Stimulated activated CD8-positive, alpha-beta memory T cell treated with anti-CD3 and anti-CD28 coated beads, Interleukin-2, amount 100 ng/mL, for 1 hour (primary cell): ENCODE measurements at regions not wholly inside any gene's neighbourhood (a gene's known extent, or its start where the extent isn't known, plus 50 kb on each side); places are given as distances from the start of the nearest gene placed in this dataset.

Source experiments
- DNase-seq, 2 donors: peaks; one replicate each; pipeline ENCODE4 v3.0.0-alpha.2; 2020; ENCODE audit warnings: low read depth in 2 of 2

GRCh38 chr21:28356422-28356821 is 636.3 kb downstream of the LTN1 start:
- no peak for DNase-seq

DNA sequence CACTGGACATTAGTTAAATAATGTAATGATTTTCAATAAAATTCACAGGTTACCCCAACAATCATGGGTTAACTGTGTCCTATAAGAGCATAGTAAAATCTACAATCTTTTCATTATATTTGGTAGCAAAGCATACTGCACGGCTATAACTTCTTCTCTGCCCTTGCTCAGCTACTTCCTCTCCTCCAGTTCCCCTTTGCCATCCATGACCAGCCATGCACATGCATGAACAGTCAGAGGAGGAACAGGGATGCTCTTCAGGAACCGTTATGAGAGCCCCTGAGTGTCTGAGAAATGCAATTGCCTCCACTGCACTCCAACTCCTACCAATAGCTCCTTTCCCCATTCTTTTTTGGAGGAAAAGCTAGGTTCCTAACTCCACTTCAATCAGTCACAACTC is 646.7 kb downstream of the LTN1 start:
- DNase-seq, result no peak

- no peak for DNase-seq
These were observed 647.7 kb downstream of the LTN1 start for GRCh38 chr21:28344985-28345384.

DNA sequence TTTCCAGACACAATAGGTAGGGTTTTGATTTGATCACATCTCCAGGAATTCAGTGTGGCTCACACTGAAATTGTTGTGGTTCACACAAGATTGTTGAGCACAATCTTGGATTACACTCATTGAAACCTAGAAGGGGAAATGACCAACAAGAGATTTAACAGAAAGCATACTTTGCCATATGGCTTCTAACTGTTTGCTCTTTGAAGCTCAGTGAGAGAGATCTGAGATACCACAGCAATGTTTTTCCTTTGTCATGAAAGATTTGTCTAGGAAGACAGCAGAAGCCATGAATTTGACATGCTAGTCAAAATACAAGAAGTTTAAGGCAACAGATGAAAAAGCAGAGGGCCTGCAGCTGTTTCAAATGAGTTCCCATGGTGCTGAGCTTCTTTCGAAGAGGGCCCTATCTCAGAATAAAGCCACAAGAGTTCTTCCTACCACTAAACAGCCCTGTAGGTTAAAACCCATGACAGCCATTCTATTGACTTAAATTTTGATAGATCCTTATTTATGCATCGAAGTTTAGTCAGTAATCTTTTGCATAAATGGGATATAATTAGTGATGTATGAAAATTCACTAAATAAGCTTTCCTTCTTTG is 650.4 kb downstream of the LTN1 start:
- no peak for DNase-seq

DNA sequence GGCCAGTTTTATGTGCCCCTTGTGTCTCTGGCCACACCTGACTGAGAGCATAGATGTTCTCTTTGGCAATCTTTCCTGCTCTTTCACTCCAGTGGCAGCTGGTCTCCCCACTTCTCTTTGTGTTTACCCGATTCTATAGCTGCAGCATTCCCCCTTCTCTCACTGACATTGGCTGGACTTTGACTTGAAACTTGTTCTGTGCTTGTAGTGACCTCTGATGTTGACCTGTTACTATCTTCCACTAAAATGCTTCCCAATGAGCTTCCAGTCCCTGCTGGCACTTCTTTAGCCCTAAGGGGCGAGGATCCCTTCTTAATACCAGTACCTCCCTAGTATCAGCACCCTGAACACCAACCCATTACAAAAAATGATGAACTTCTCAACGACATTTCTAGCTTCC is 653.3 kb downstream of the LTN1 start:
- no peak for DNase-seq

- DNase-seq, result no peak
These were observed 653.9 kb downstream of the LTN1 start for GRCh38 chr21:28338701-28339305.

GRCh38 chr21:28337315-28337714 is 655.4 kb downstream of the LTN1 start:
- DNase-seq, result no peak

GRCh38 chr21:28336314-28336713 is 656.4 kb downstream of the LTN1 start:
- no peak for DNase-seq

DNA sequence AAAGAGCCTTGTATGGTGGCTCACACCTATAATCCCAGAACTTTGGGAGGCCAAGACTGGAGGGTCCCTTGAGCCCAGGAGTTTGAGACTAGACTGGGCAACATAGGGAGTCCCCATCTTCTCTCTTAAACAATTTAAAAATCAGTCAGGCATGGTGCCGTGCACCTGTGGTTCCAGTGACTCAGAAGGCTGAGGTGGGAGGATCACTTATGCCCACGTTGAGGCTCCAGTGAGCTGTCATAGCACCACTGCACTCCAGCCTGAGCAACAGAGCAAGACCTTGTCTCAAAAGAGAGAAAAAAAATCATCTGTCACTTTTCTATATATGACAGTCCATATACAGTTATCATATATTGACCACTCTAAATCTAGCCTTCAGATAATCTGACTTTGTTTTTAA is 658.3 kb downstream of the LTN1 start:
- DNase-seq, result no peak

DNA sequence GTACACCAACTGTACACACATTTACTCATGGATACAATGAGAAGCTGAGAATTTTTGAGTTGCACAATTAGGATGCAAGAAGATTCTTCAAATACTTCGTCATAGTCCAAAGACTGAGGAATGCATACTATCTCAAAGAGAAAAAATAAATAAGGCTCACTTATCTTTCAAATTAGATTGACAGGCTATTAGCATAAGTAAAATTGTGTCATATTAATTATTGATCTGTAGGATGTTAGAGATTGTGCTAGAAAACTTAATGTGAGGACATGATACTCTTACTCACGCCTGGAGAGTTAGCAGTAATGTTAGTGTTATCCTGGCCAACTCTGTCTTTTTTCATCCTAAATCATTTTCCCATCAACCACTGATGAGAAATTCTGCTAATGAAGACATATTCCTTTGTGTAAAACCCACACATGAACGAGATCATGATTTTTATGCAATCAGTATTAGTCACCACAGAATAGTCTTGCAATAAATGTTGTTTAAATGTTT is 659.0 kb downstream of the LTN1 start:
- DNase-seq, result no peak

- DNase-seq, result no peak
These were observed 659.9 kb downstream of the LTN1 start for GRCh38 chr21:28332796-28333195.

DNA sequence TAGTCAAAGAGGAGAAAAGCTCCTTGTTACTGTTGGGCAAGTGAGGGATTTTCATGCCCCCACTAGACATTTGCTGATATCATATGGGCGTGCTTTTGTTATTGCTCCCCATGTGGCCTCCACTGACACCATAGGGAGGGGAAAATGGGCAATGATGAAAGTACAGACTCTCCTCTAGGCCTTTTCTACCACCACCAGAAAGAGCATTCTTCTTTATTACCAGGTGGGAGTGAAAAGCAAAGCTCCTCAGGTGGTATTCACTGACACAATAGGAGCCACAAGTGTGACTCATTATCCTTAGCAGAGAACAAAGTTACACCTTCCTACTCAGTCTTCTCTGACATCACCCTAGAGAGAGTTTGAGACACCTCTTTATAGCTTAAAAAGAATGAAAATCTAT is 667.1 kb downstream of the LTN1 start:
- DNase-seq, result no peak

DNA sequence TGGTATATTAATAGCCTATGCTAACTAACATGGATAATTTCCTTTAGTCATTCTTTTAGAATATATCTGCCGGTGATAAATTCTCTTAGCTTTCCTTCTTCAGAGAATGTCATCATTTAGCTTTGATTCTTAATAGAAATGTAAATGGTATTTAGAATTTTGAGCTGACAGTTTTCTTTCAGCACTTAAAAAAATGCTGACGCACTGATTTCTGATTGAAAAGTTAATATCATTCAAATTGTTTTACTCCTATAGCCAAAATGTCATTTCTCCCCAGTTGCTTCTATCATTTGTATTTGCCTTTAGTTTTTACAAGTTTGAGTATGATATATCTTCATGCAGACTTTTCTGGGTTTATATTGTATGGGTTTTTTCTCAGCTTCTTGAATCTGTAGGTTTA is 668.0 kb downstream of the LTN1 start:
- no peak for DNase-seq

DNA sequence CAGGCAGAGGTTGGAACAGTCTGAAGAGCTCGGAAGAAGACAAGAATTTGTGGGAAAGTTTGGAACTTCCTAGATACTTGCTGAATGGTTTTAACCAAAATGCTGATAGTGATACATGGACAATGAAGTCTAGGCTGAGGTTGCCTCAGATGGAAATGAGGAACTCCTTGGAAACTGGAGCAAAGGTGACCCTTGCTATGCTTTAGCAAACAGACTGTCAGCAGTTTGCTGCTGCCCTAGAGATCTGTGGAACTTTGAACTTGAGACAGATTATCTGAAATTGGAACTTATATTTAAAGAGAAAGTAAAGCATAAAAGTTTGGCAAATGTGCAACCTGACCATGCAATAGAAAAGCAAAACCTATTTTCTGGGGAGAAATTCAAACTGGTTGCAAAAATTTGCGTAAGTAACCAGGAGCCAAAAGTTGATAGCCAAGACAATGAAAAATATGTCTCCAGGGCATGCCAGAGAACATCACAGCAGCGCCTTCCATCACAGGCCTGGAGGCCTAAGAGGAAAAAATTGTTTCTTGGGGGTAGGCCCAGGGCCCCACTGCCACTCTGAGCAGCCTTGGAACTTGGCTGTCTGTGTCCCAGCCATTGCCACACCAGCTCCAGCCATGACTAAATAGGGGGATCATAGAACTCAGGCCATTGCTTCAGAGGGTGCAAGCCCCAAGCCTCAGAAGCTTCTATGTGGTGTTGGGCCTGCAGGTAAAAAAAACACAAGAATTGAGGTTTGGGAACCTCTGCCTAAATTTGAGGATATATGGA is 675.3 kb downstream of the LTN1 start:
- DNase-seq, result no peak

DNA sequence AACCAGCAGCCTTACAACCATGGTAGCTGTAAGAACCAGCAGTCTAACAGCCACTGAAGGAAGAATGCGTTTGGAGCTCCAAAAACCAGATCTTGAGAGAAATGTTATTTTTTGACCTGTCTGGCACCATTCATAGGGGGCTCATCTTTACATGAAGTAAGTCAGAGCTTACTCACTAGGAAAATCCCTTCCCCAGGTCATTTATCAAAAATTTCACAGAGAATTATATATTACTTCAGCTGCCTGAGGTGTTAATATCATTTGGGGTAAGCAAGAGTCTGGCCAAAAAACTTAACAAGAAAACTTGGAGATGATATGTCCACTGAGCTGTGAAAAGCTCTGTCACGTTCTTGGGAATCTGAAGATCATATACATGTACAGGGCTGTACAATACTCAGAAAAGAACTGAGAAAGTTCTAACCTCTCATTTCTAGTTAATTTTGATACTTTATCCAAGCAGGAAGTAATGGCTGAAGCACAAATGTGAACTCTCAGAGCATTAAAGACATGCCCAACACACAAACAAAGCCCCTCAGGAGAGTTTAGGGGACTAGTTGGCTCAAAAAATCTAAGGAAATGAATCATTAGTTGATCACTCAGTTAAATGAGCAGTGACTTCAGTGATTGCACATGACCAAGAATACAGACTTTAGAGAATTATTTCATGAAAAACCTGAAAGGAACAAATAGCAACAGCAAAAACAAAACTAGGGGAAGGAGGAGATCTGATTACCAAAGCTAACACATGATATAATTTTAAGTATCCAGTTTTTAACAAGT is 681.1 kb downstream of the LTN1 start:
- no peak for DNase-seq

DNA sequence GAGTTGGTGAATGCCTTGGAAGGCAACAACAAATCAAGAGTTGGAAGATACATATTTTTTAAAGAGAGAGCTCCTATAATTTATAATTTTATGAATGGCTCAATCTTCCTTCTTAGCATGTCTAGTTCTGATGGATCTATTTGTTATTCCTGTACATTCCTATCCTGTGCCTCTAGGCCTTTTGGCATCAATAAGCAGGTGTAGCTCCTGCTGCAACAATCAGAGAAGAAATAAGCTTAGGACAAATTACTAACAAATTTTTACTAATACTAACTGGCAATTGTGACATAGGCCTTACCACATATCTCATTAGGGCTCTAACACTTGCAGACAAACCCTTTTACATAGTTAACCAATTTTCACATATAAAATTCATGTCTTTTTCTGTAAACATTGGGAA is 682.0 kb downstream of the LTN1 start:
- no peak for DNase-seq

DNA sequence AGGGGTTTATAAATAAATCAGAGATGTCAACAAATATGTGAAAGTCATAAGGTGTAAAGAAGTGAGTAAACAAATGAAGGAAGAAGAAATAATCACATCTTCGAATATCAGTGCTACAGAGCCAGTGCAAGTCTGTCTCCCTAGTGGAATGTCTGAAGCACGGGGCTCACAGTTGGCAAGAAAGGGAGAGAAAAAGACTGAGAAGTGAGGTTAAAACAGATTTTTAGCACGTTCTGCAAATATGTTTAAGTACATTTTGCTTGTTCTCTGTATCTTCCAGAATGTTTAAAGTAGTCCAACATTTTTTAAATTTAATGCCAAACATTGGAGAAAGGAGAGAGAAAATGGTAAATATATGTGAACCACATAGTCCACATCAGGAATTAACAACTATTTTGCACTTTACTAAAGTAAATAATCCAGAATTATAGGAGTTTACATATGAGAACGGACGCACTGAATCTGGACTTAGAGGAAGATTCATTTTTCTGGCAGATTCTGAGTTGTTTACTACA is 682.4 kb downstream of the LTN1 start:
- DNase-seq, result no peak

DNA sequence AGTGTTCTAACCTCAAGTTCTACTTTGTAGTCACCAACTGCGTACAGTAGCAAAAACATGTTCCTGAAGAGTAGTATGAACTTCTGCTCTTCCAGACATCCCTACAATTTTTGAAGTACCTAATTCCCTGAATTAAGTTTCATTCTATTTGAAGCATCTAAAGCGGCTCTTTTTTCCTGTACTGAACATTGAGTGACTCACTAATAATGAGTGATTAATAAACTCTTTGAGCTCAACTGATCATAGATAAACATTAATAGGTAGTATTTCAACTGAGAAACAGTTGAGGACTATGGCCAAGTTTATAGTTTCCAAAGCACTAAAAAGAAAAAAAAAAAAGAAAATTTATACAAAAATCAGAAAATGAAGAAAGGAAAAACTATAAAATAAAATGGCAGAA is 683.1 kb downstream of the LTN1 start:
- no peak for DNase-seq

GRCh38 chr21:28308516-28308915 is 684.2 kb downstream of the LTN1 start:
- no peak for DNase-seq

DNA sequence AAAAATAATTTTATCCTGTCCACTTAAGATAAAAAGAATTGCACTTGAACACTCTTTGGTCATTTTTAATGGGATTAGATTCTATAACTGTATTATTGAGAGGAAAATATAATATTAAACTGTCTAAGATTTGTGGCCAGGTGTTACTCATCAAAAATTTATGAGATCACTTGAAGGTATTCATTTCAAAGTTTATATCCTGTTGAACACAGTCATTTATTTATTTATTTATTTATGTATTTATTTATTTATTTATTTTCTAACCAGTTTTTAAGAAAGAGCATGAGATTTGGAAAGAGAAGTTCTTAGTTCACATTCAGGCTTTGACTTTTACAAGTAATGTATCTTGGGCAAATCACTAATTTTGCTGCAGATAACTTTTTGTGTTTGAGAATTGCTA is 692.7 kb downstream of the LTN1 start:
- DNase-seq, result no peak

- DNase-seq, result no peak
These were observed 694.4 kb downstream of the LTN1 start for GRCh38 chr21:28298251-28298672.

DNA sequence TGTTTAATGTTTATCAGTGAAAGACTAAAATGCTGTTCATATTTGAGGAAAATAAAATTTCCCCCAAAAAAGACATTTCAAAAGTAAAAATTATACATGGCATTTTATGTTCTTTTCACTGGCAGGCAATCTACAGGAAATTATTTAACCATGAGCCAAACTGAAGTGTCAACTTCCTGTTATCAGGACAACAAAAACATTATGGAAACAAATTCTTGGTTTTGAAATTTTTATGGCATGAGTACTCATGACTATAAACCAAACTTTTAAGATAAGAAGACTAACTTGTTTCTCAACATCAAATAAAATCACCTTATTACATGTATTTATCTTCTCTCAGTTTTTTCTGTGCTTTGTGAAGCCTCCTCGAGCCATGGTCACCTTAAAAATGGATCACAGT is 698.6 kb downstream of the LTN1 start:
- no peak for DNase-seq
